ENCODE measurements at regions not wholly inside any gene's neighbourhood (a gene's known extent, or its start where the extent isn't known, plus 50 kb on each side); places are given as distances from the start of the nearest gene placed in this dataset.
A peak's percentile ranks its signal among the peaks of the same experiment; 100 is the strongest.

GRCh38 chr12:79534029-79534867 is 156.5 kb downstream of the PAWR start:
- Mint-ChIP-seq H3K27ac (peak overlapping the region in 1 of 2 donors; percentile 2), H3K36me3 (no peaks in the 10 kb centered on the region), H3K9me3 (no peaks in the 10 kb centered on the region)
- ATAC-seq (no peak), DNase-seq (ENCODE audit: low spot score in 2 of 2) (no peak)

DNA sequence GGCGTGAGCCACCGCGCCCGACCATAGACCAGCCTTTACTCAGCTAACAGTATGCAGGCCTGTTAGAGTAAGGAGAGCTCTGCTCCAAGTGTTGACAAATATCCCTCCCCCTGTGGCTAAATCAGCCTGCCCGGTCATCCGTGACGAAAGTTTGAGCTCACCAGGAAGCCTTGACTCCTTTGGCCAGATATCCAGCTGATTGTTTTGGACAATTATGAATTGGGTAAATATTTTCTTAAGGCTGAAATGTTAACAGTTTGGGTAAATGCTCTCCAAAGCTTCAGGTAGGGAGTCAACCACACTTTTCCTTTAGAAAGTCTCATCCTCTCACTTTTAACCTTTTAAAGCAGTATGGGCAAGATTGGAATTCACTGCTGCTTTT is 157.9 kb downstream of the PAWR start:
- Mint-ChIP-seq H3K27ac (no peak overlapping the region), H3K9me3 (no peaks in the 10 kb centered on the region), H3K36me3 (no peaks in the 10 kb centered on the region)
- DNase-seq (ENCODE audit: low spot score in 2 of 2): no peak
- no peak for ATAC-seq

GRCh38 chr12:79531518-79531917 is 159.2 kb downstream of the PAWR start:
- DNase-seq (ENCODE audit: low spot score in 2 of 2): no peak
- Mint-ChIP-seq H3K27ac (no peak overlapping the region), H3K36me3 (no peaks in the 10 kb centered on the region), H3K9me3 (no peaks in the 10 kb centered on the region)
- ATAC-seq: no peak

- DNase-seq (ENCODE audit: low spot score in 2 of 2) (no peak), ATAC-seq (no peak)
- H3K9me3 Mint-ChIP-seq: no peaks in the 10 kb centered on the region
- no peaks in the 10 kb centered on the region for H3K36me3 Mint-ChIP-seq
- no peak overlapping the region for H3K27ac Mint-ChIP-seq
These were observed 163.3 kb downstream of the PAWR start for GRCh38 chr12:79527473-79527872.

- no peak overlapping the region for H3K27ac Mint-ChIP-seq
- no peak for ATAC-seq
- DNase-seq (ENCODE audit: low spot score in 2 of 2): no peak
- no peaks in the 10 kb centered on the region for H3K9me3 Mint-ChIP-seq
- no peaks in the 10 kb centered on the region for H3K36me3 Mint-ChIP-seq
These were observed 165.4 kb downstream of the PAWR start for GRCh38 chr12:79525357-79525756.

GRCh38 chr12:79524507-79525148 is 166.1 kb downstream of the PAWR start:
- Mint-ChIP-seq H3K27ac (no peak overlapping the region), H3K9me3 (no peaks in the 10 kb centered on the region), H3K36me3 (no peaks in the 10 kb centered on the region)
- no peak for DNase-seq (ENCODE audit: low spot score in 2 of 2)
- no peak for ATAC-seq

DNA sequence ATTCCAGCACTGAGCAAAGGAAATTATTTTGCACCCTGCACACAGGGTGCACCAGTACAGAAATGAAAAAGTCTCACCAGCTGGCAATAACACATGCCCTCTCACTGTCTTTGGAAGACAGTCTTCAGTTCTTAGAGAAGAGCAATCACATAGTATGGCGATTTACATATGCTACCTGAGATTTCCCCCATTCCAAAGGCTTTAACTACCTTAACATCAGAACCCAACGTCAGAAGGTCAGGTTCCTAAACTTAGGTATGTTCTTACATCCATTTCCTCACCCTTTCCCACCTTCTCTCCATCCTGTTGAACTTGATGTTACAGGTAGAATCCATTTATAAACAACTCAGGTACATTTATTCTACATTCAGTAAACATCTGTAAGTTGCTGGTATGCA is 167.8 kb downstream of the PAWR start:
- no peak for ATAC-seq
- Mint-ChIP-seq H3K27ac (no peak overlapping the region), H3K9me3 (no peaks in the 10 kb centered on the region), H3K36me3 (no peaks in the 10 kb centered on the region)
- no peak for DNase-seq (ENCODE audit: low spot score in 2 of 2)

DNA sequence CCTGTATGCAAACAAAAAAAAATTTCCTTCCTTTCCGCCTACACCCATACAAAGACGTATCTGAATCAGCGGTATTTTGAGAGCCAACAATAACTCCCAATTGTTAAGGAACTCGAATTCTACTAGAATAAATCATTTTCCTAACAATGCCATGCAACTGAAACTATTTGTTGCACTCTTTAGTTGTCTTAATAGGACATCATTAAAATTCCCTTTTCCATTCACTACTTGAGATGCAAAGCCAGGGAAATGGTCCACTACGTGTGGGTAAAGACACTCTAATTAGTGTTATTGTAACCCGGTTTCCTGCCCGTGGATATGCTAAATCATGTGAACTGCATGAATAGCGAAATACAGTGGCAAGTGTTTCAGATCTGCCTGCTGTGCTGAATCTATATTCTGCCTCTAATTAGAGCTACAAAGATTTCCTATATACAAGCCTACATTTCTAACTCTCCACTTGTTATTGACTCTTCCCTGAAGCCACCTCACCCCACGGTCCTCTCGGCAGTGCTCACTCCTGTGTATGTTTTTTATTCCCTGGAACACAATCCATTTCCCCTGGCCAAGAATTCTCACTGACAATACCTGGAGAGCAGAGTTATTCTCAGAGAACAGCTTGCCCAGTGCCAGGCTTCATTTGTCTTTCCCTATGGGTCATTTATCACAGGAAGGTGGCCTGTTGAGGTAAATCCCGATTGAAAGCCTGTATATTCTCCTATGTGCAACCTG is 168.3 kb downstream of the PAWR start:
- no peaks in the 10 kb centered on the region for H3K36me3 Mint-ChIP-seq
- DNase-seq (ENCODE audit: low spot score in 2 of 2) (no peak), ATAC-seq (no peak)
- no peak overlapping the region for H3K27ac Mint-ChIP-seq
- no peaks in the 10 kb centered on the region for H3K9me3 Mint-ChIP-seq

- H3K9me3 Mint-ChIP-seq: no peaks in the 10 kb centered on the region
- H3K36me3 Mint-ChIP-seq: no peaks in the 10 kb centered on the region
- no peak overlapping the region for H3K27ac Mint-ChIP-seq
- ATAC-seq (no peak), DNase-seq (ENCODE audit: low spot score in 2 of 2) (no peak)
These were observed 169.2 kb downstream of the PAWR start for GRCh38 chr12:79521576-79521975.

DNA sequence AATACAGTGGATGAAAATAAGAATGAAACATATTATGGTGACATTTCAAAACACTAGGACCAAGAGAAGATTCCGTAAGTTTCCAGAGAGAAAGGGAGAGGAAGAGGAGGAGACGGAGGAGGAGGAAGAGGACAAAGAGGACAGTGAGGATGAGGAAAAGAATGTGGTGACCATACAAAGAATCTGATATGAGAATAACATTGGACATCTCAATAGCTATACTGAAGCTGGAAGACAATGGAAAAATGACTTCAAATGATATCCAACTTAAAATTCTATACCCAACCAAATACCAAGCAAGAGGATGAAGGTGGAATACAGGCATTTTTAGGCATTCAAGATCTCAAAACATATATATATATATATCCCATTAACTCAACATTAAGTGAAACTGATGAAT is 173.4 kb downstream of the PAWR start:
- H3K9me3 Mint-ChIP-seq: peaks cover 5 to 13% of the 10 kb centered on the region in 2 donors
- ATAC-seq (no peak), DNase-seq (ENCODE audit: low spot score in 2 of 2) (no peak)
- H3K36me3 Mint-ChIP-seq: no peaks in the 10 kb centered on the region
- no peak overlapping the region for H3K27ac Mint-ChIP-seq

- ATAC-seq (no peak), DNase-seq (ENCODE audit: low spot score in 2 of 2) (no peak)
- Mint-ChIP-seq H3K36me3 (no peaks in the 10 kb centered on the region), H3K9me3 (peaks cover 5 to 16% of the 10 kb centered on the region in 2 donors), H3K27ac (no peak overlapping the region)
These were observed 175.2 kb downstream of the PAWR start for GRCh38 chr12:79515530-79515935.

DNA sequence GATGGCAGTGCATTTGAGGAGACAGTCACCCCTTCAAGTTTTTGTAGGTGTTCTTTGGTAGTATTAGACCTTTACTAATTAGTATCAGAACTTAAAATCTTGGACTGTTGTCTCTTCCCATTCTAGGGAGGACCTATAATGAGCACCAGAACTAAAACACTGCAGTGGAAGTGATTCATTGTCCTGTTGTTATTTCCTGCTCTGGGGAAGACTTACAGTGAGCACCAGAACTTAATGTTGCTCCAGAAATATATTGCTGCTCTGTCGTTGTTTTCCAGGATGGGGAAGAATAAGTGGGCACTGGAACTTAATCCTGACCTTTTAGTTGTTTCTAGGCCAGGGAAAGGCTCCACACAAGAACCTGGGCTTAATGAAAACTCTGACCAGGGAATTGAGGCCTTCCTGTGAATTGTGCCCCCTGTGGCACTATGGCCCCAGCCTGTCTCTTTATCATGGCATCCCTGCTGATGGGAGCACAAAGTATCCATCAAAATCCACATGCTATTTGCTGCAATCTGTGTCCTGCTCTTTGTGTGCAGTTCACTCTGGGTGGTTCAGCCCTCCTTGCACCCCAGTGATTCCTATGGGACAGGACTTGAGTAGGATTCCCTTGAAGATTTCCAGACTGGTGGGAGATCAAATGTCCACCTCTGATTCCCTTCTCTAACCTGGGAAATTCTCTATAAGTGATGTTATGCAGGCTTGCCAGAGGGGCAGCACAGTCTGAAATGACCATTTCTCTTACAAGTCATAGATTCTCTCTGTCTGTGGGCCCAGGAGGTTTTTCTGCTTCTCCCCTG is 175.8 kb downstream of the PAWR start:
- no peak for ATAC-seq
- peaks cover 5 to 16% of the 10 kb centered on the region in 2 donors for H3K9me3 Mint-ChIP-seq
- H3K27ac Mint-ChIP-seq: no peak overlapping the region
- no peak for DNase-seq (ENCODE audit: low spot score in 2 of 2)
- H3K36me3 Mint-ChIP-seq: no peaks in the 10 kb centered on the region

GRCh38 chr12:79512068-79512467 is 178.7 kb downstream of the PAWR start:
- DNase-seq (ENCODE audit: low spot score in 2 of 2): no peak
- H3K27ac Mint-ChIP-seq: no peak overlapping the region
- no peak for ATAC-seq
- H3K36me3 Mint-ChIP-seq: no peaks in the 10 kb centered on the region
- H3K9me3 Mint-ChIP-seq: peaks cover 5 to 16% of the 10 kb centered on the region in 2 donors

DNA sequence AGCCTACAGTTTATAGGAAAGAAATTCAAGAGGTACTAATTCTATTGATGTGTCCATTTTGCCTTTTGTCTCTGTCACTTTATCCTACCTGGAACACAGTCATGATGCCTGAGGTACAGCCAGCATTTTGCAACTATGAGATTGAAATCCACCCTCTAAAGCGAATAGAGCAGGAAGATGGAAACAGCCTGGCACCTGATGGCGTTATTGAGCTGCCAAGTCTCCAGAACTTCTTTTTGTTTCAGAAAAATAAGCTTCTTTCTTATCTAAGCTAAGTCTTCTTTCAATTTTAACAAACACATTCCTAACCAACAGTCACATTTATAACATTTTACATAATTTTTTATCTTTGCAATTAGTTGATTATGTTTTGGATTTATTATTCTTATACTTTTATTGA is 182.1 kb downstream of the PAWR start:
- H3K27ac Mint-ChIP-seq: no peak overlapping the region
- H3K36me3 Mint-ChIP-seq: no peaks in the 10 kb centered on the region
- ATAC-seq: no peak
- peaks cover 0 to 19% of the 10 kb centered on the region in 2 donors for H3K9me3 Mint-ChIP-seq
- DNase-seq (ENCODE audit: low spot score in 2 of 2): no peak
